Upper lobe of right lung (tissue), 1 donor: ENCODE measurements at regions not wholly inside any gene's neighbourhood (a gene's known extent, or its start where the extent isn't known, plus 50 kb on each side); places are given as distances from the start of the nearest gene placed in this dataset.

Source experiments
- ATAC-seq: fragments of 200-7000 bp; cut with Tn5 transposase; one replicate; pipeline ENCODE4 v1.9.1; 2020; ENCODE audit warnings: mild to moderate bottlenecking, moderate library complexity
- DNase-seq: peaks from one replicate; pipeline ENCODE4 v3.0.0-alpha.2; 2020
- H3K27ac ChIP-seq: fragments of 200-600 bp; one replicate; pipeline ENCODE4 v1.8.0; 2022
- H3K27me3 ChIP-seq: fragments of 200-600 bp; one replicate; pipeline ENCODE4 v1.8.0; 2022; ENCODE audit warnings: mild to moderate bottlenecking
- H3K36me3 ChIP-seq: fragments of 200-600 bp; one replicate; pipeline ENCODE4 v1.8.0; 2022
- H3K4me1 ChIP-seq: fragments of 200-600 bp; one replicate; pipeline ENCODE4 v1.8.0; 2022
- H3K4me3 ChIP-seq: fragments of 200-600 bp; one replicate; pipeline ENCODE4 v1.8.0; 2022; ENCODE audit warnings: mild to moderate bottlenecking
- H3K9me3 ChIP-seq: fragments of 200-600 bp; one replicate; pipeline ENCODE4 v1.8.0; 2022
- CTCF ChIP-seq: fragments of 200-600 bp; IDR thresholded peaks from one replicate; pipeline ENCODE4 v1.8.0; 2022; ENCODE audit warnings: antibody characterized with exemption
- intact Hi-C: fragments of 100-400 bp; cut with DNase I; formaldehyde crosslinking; loops from one replicate; pipeline ENCODE4 v1.11.0; 2022
- donor health status: DM: no; HTN: yes; CAD: no; lungs with severe emphysema.

GRCh38 chr3:146921693-146922092, 316.5 kb upstream of the PLSCR5 start:
- no peak overlapping the region for H3K27ac ChIP-seq
- ATAC-seq (no peak), DNase-seq (no peak)
- no peaks in the 10 kb centered on the region for H3K36me3 ChIP-seq
- H3K4me1 ChIP-seq: no peaks in the 10 kb centered on the region
- no peaks in the 10 kb centered on the region for H3K27me3 ChIP-seq
- no peak overlapping the region for H3K4me3 ChIP-seq
- no peak for TF ChIP-seq CTCF
- intact Hi-C loops: no loop called here
- H3K9me3 ChIP-seq: no peaks in the 10 kb centered on the region

GRCh38 chr3:146914409-146914808, 309.3 kb upstream of the PLSCR5 start:
- no peak for ATAC-seq
- intact Hi-C loops: no loop called here
- H3K9me3 ChIP-seq: no peaks in the 10 kb centered on the region

GRCh38 chr3:146912241-146913015, 307.3 kb upstream of the PLSCR5 start:
- TF ChIP-seq CTCF: no peak
- no peaks in the 10 kb centered on the region for H3K36me3 ChIP-seq
- no peak overlapping the region for H3K4me3 ChIP-seq
- no peak overlapping the region for H3K27ac ChIP-seq
- DNase-seq (no peak), ATAC-seq (no peak)
- H3K27me3 ChIP-seq: no peaks in the 10 kb centered on the region
- H3K9me3 ChIP-seq: no peaks in the 10 kb centered on the region
- intact Hi-C loops: no loop called here
- no peaks in the 10 kb centered on the region for H3K4me1 ChIP-seq

More at GRCh38 chr3:146914409-146914808, 309.3 kb upstream of the PLSCR5 start:
- no peaks in the 10 kb centered on the region for H3K4me1 ChIP-seq
- H3K36me3 ChIP-seq: no peaks in the 10 kb centered on the region
- no peak for DNase-seq
- H3K4me3 ChIP-seq: no peak overlapping the region
- TF ChIP-seq CTCF: no peak
- H3K27ac ChIP-seq: no peak overlapping the region
- H3K27me3 ChIP-seq: no peaks in the 10 kb centered on the region

- Histone ChIP-seq H3K4me3 (no peak overlapping the region), H3K27me3 (no peaks in the 10 kb centered on the region), H3K4me1 (no peaks in the 10 kb centered on the region), H3K9me3 (no peaks in the 10 kb centered on the region), H3K36me3 (no peaks in the 10 kb centered on the region), H3K27ac (no peak overlapping the region)
- intact Hi-C loops: no loop called here
- DNase-seq (no peak), ATAC-seq (no peak)
- TF ChIP-seq CTCF: no peak
Observed at GRCh38 chr3:146903927-146904326, 298.8 kb upstream of the PLSCR5 start.

GRCh38 chr3:146899171-146899570, 294.0 kb upstream of the PLSCR5 start:
- no peak overlapping the region for H3K27ac ChIP-seq
- intact Hi-C loops: no loop called here

More at GRCh38 chr3:146899171-146899570, 294.0 kb upstream of the PLSCR5 start:
- no peaks in the 10 kb centered on the region for H3K36me3 ChIP-seq
- no peaks in the 10 kb centered on the region for H3K27me3 ChIP-seq
- no peak for DNase-seq
- TF ChIP-seq CTCF: no peak
- ATAC-seq: no peak
- no peak overlapping the region for H3K4me3 ChIP-seq
- no peaks in the 10 kb centered on the region for H3K9me3 ChIP-seq
- H3K4me1 ChIP-seq: no peaks in the 10 kb centered on the region
